NT2/D1 (cell line): ENCODE measurements at regions not wholly inside any gene's neighbourhood (a gene's known extent, or its start where the extent isn't known, plus 50 kb on each side); places are given as distances from the start of the nearest gene placed in this dataset.
"Not testable (repeated sequence)": the region's sequence is repeated elsewhere in the genome, so short reads cannot be mapped to it uniquely, and the experiment has no call there.

Experiments used
- DNase-seq: peaks from one replicate; pipeline ENCODE4 v3.0.0-alpha.2; 2011; ENCODE audit warnings: low read depth, low spot score
- H3K27me3 ChIP-seq: 2 replicates; pipeline ENCODE4 v1.6.0; 2011; ENCODE audit warnings: mild to moderate bottlenecking; ENCODE audit not compliant: insufficient read length, insufficient read depth
- H3K36me3 ChIP-seq: 2 replicates; pipeline ENCODE4 v1.6.1; 2011; ENCODE audit warnings: mild to moderate bottlenecking, low read length, mixed read lengths; ENCODE audit not compliant: insufficient read depth, insufficient read length
- H3K4me1 ChIP-seq: 2 replicates; pipeline ENCODE4 v1.5.1; 2011; ENCODE audit not compliant: insufficient read depth, insufficient read length
- H3K4me3 ChIP-seq: 2 replicates; pipeline ENCODE4 v1.5.1; 2011; ENCODE audit warnings: low read depth; ENCODE audit not compliant: insufficient read length
- H3K9ac ChIP-seq: 2 replicates; pipeline ENCODE4 v1.6.0; 2011; ENCODE audit warnings: low read depth; ENCODE audit not compliant: insufficient read length
- H3K9me3 ChIP-seq: 2 replicates; pipeline ENCODE4 v1.5.1; 2011; ENCODE audit warnings: mild to moderate bottlenecking, low read length; ENCODE audit not compliant: insufficient read depth
- SUZ12 ChIP-seq: IDR thresholded peaks from 2 replicates; pipeline ENCODE4 v1.6.1; 2011; ENCODE audit not compliant: insufficient read length, insufficient read depth; ENCODE audit errors: extremely low read depth
- YY1 ChIP-seq: IDR thresholded peaks from 2 replicates; pipeline ENCODE4 v1.6.1; 2011; ENCODE audit not compliant: insufficient read length, insufficient read depth
- ZNF274 ChIP-seq: IDR thresholded peaks from 2 replicates; pipeline ENCODE4 v1.6.1; 2011; ENCODE audit warnings: mild to moderate bottlenecking, low read depth, low read length

GRCh38 chrX:40392599-40392998, 188.2 kb upstream of the ATP6AP2 start:
- Histone ChIP-seq H3K36me3 (no peaks in the 10 kb centered on the region), H3K9me3 (no peaks in the 10 kb centered on the region), H3K27me3 (no peaks in the 10 kb centered on the region), H3K4me1 (no peaks in the 10 kb centered on the region), H3K4me3 (no peak overlapping the region), H3K9ac (no peak overlapping the region)
- TF ChIP-seq ZNF274: no peak
- TF ChIP-seq YY1: no peak
- no peak for TF ChIP-seq SUZ12
- no peak for DNase-seq

- H3K9ac ChIP-seq: no peak overlapping the region
- H3K36me3 ChIP-seq: no peaks in the 10 kb centered on the region
- no peaks in the 10 kb centered on the region for H3K27me3 ChIP-seq
- TF ChIP-seq SUZ12 (no peak), YY1 (no peak)
- no peaks in the 10 kb centered on the region for H3K4me1 ChIP-seq
- DNase-seq: no peak
- no peaks in the 10 kb centered on the region for H3K9me3 ChIP-seq
- no peak overlapping the region for H3K4me3 ChIP-seq
Measured at GRCh38 chrX:40391662-40392061, 189.1 kb upstream of the ATP6AP2 start.

- Histone ChIP-seq H3K9me3 (no peaks in the 10 kb centered on the region), H3K4me3 (no peak overlapping the region), H3K4me1 (no peaks in the 10 kb centered on the region), H3K9ac (no peak overlapping the region), H3K27me3 (no peaks in the 10 kb centered on the region), H3K36me3 (no peaks in the 10 kb centered on the region)
- DNase-seq: no peak
- TF ChIP-seq YY1 (no peak), ZNF274 (no peak), SUZ12 (no peak)
Measured at GRCh38 chrX:40389555-40389954, 191.2 kb upstream of the ATP6AP2 start.

GRCh38 chrX:40388441-40388840, 192.3 kb upstream of the ATP6AP2 start:
- Histone ChIP-seq H3K27me3 (no peaks in the 10 kb centered on the region), H3K4me3 (no peak overlapping the region), H3K4me1 (no peaks in the 10 kb centered on the region), H3K9me3 (no peaks in the 10 kb centered on the region), H3K9ac (no peak overlapping the region), H3K36me3 (no peaks in the 10 kb centered on the region)
- TF ChIP-seq YY1: no peak
- no peak for TF ChIP-seq ZNF274
- TF ChIP-seq SUZ12: no peak
- DNase-seq: no peak

- not testable (repeated sequence) for DNase-seq, H3K4me3 ChIP-seq, H3K9me3 ChIP-seq, H3K4me1 ChIP-seq, H3K27me3 ChIP-seq, H3K36me3 ChIP-seq, H3K9ac ChIP-seq
Measured at GRCh38 chrX:40387869-40388268, 192.9 kb upstream of the ATP6AP2 start.

GRCh38 chrX:40387311-40387710, 193.5 kb upstream of the ATP6AP2 start:
- not testable (repeated sequence) for H3K4me3 ChIP-seq, H3K9ac ChIP-seq, H3K9me3 ChIP-seq, DNase-seq, H3K4me1 ChIP-seq, H3K36me3 ChIP-seq, H3K27me3 ChIP-seq

- H3K27me3 ChIP-seq: no peaks in the 10 kb centered on the region
- DNase-seq: no peak
- no peak overlapping the region for H3K4me3 ChIP-seq
- peaks cover 2% of the 10 kb centered on the region for H3K4me1 ChIP-seq
- no peak overlapping the region for H3K9ac ChIP-seq
- H3K36me3 ChIP-seq: no peaks in the 10 kb centered on the region
- H3K9me3 ChIP-seq: no peaks in the 10 kb centered on the region
- TF ChIP-seq SUZ12 (no peak), ZNF274 (no peak), YY1 (no peak)
Measured at GRCh38 chrX:40385682-40386081, 195.1 kb upstream of the ATP6AP2 start.

- Histone ChIP-seq H3K4me1 (peaks cover 2% of the 10 kb centered on the region), H3K9me3 (no peaks in the 10 kb centered on the region), H3K36me3 (no peaks in the 10 kb centered on the region), H3K4me3 (no peak overlapping the region), H3K27me3 (no peaks in the 10 kb centered on the region), H3K9ac (no peak overlapping the region)
- TF ChIP-seq SUZ12: no peak
- no peak for TF ChIP-seq YY1
- TF ChIP-seq ZNF274: no peak
- DNase-seq: no peak
Measured at GRCh38 chrX:40385256-40385655, 195.5 kb upstream of the ATP6AP2 start.
